ENCODE measurements at regions not wholly inside any gene's neighbourhood (a gene's known extent, or its start where the extent isn't known, plus 50 kb on each side); places are given as distances from the start of the nearest gene placed in this dataset.

DNA sequence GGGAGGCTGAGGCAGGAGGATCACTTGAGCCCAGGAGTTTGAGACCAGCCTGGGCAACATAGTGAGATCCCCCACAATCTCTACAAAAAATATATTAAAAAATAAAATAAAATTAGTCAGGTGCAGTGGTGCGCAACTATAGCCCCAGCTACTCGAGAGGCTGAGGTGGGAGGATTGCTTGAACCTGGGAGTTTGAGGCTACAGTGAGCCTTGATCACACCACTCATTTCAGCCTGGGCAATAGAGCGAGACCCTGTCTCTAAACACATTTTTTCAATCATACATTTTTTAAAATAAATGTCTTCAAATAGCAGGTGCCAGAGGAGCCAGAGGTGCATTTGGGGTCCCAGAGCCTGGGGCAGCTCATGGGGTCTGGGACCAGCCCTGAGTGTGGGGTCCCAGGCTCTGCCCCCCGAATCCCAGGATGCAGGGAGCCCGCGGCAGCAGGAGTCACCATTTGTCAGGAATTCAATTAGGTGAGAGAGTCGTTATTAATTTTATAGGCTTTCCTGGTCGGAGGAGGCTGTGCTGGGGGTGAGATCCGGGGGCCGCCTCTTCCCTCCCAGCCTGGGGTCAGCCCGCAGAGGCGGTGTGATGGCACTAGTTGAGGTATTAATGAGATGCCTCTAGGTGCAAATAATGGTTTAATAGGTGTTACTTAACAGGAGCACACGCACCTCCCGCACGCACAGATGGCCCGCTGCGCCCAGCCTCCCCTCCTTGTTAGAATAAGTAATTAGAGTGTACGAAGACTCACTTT, 78.3 kb downstream of the MICALL2 start:
- Mint-ChIP-seq H3K36me3 (ENCODE audit: unreplicated experiment) (no peaks in the 10 kb centered on the region), H3K4me1 (ENCODE audit: unreplicated experiment) (no peaks in the 10 kb centered on the region), H3K4me3 (ENCODE audit: unreplicated experiment) (no peak overlapping the region), H3K27me3 (ENCODE audit: unreplicated experiment) (peaks cover 22% of the 10 kb centered on the region), H3K27ac (ENCODE audit: unreplicated experiment) (no peak overlapping the region), H3K9me3 (ENCODE audit: unreplicated experiment) (no peaks in the 10 kb centered on the region)
- TF ChIP-seq, protein P1, sequence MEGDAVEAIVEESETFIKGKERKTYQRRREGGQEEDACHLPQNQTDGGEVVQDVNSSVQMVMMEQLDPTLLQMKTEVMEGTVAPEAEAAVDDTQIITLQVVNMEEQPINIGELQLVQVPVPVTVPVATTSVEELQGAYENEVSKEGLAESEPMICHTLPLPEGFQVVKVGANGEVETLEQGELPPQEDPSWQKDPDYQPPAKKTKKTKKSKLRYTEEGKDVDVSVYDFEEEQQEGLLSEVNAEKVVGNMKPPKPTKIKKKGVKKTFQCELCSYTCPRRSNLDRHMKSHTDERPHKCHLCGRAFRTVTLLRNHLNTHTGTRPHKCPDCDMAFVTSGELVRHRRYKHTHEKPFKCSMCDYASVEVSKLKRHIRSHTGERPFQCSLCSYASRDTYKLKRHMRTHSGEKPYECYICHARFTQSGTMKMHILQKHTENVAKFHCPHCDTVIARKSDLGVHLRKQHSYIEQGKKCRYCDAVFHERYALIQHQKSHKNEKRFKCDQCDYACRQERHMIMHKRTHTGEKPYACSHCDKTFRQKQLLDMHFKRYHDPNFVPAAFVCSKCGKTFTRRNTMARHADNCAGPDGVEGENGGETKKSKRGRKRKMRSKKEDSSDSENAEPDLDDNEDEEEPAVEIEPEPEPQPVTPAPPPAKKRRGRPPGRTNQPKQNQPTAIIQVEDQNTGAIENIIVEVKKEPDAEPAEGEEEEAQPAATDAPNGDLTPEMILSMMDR (IDR thresholded peaks at IDR 0.05): no peak
- no peak for DNase-seq (ENCODE audit: extremely low spot score, unreplicated experiment)

DNA sequence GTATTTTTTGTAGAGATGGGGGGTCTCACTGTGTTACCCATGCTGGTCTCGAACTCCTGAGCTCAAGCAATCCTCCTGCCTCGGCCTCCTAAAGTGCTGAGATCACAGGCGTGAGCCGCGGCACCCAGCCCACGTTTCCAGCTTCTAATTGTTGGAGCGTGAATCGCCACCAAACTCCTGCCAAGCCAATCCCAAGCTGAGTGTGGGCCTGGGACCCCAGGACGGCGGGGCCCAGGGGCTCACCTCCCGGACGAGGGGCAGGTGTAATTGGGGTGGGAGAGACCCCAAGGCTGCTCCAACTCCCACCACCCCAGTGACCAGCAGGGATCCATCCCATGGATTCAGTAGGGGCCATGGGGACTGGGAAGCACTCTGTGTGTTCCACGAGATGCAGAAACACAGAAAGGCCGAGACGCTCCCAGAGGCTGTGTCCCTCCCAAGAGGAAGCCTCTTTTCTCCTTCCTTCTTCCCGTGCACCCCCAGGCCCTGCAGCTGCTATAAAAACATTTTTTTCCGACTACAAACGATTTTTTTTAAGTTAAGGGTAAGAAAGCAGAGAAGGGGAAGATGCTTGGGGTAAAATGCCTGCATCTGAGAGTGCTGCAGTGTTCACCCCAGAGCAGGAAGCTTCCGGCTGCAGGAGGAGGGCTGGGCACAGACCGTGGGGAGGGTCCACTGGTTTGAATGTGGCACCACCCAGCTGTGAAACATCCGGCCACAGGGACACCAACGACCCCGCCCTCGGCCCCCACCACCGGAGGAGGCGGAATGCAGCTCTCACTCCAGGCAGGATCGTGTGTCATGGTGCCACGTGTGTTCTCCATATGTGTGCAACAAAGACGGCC, 76.5 kb downstream of the MICALL2 start:
- TF ChIP-seq, protein P1 (IDR thresholded peaks at IDR 0.05): no peak
- no peaks in the 10 kb centered on the region for H3K9me3 Mint-ChIP-seq (ENCODE audit: unreplicated experiment)
- H3K36me3 Mint-ChIP-seq (ENCODE audit: unreplicated experiment): no peaks in the 10 kb centered on the region
- no peak for DNase-seq (ENCODE audit: extremely low spot score, unreplicated experiment)
- H3K4me1 Mint-ChIP-seq (ENCODE audit: unreplicated experiment): no peaks in the 10 kb centered on the region
- no peak overlapping the region for H3K27ac Mint-ChIP-seq (ENCODE audit: unreplicated experiment)
- H3K27me3 Mint-ChIP-seq (ENCODE audit: unreplicated experiment): peaks cover 15% of the 10 kb centered on the region
- no peak overlapping the region for H3K4me3 Mint-ChIP-seq (ENCODE audit: unreplicated experiment)

DNA sequence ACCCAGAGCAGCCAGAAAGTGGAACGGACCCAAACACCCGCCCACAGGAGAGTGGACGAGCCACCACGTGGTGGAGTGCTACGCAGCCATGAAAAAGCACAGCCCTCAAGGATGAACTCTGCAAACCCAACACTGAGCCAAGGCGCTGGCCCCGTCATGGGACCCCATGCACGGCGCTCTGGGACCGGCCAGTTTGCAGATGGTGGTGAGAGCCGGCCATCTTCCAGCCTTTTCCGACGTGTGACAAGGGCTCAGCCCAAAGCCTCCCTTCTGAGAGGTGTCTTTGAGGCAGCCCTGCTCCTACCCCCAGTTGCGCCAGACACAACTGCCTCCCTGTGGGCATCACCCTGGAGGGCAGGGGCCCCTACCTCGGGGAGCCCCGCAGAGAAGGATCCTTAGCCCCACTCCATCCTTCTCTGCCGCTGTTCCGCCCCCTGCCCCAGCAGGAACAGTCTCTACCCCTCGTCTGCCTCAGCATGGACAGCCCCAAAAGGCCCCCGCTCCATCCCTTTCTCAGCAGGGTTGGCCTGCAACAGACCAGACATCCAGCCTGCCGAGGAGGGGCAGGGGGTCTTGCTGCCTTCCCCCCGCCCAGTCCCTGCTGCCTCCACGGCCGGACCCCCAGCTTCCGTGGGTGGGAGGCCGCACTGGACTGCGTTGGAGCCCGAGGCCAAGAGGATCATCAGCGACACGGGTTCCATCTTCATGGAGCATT, 75.7 kb downstream of the MICALL2 start:
- no peaks in the 10 kb centered on the region for H3K36me3 Mint-ChIP-seq (ENCODE audit: unreplicated experiment)
- no peak overlapping the region for H3K4me3 Mint-ChIP-seq (ENCODE audit: unreplicated experiment)
- H3K4me1 Mint-ChIP-seq (ENCODE audit: unreplicated experiment): no peaks in the 10 kb centered on the region
- no peaks in the 10 kb centered on the region for H3K9me3 Mint-ChIP-seq (ENCODE audit: unreplicated experiment)
- no peak overlapping the region for H3K27ac Mint-ChIP-seq (ENCODE audit: unreplicated experiment)
- TF ChIP-seq, protein P1 (IDR thresholded peaks at IDR 0.05): no peak
- no peak for DNase-seq (ENCODE audit: extremely low spot score, unreplicated experiment)
- peaks cover 15% of the 10 kb centered on the region for H3K27me3 Mint-ChIP-seq (ENCODE audit: unreplicated experiment)

DNA sequence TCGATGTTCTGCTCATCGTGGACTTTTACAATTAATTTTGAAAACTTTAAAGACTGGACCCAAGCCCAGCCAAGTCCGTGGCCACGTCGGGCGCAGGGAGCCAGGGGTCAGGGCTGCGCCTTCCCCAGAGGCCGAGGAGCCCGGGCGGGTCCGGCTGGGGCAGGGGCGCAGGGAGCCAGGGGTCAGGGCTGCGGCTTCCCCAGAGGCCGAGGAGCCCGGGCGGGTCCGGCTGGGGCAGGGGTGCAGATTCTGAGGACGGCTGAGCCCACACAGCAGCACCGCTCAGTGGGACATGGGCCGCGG, 75.2 kb downstream of the MICALL2 start:
- H3K4me1 Mint-ChIP-seq (ENCODE audit: unreplicated experiment): no peaks in the 10 kb centered on the region
- DNase-seq (ENCODE audit: extremely low spot score, unreplicated experiment): no peak
- no peak overlapping the region for H3K27ac Mint-ChIP-seq (ENCODE audit: unreplicated experiment)
- peaks cover 20% of the 10 kb centered on the region for H3K27me3 Mint-ChIP-seq (ENCODE audit: unreplicated experiment)
- no peaks in the 10 kb centered on the region for H3K36me3 Mint-ChIP-seq (ENCODE audit: unreplicated experiment)
- TF ChIP-seq, protein P1 (IDR thresholded peaks at IDR 0.05): no peak
- H3K4me3 Mint-ChIP-seq (ENCODE audit: unreplicated experiment): no peak overlapping the region
- H3K9me3 Mint-ChIP-seq (ENCODE audit: unreplicated experiment): no peaks in the 10 kb centered on the region

Measured in osteocyte (in vitro differentiated cells).